OCI-M2 (cell line): ENCODE measurements at regions not wholly inside any gene's neighbourhood (a gene's known extent, or its start where the extent isn't known, plus 50 kb on each side); places are given as distances from the start of the nearest gene placed in this dataset.

ENCODE experiments used
- DNase-seq: peaks from one replicate; lab custom pipeline; 2025; ENCODE audit not compliant: unreplicated experiment; lab: John Stamatoyannopoulos, UW

- no peak for DNase-seq
Observed at GRCh38 chr1:87219141-87219540, 109.5 kb upstream of the LMO4 start.

- DNase-seq, result no peak
Observed at GRCh38 chr1:87219626-87220025, 109.1 kb upstream of the LMO4 start.

GRCh38 chr1:87220993-87221392 lies 107.7 kb upstream of the LMO4 start:
- no peak for DNase-seq

- DNase-seq, result no peak
Observed at GRCh38 chr1:87224201-87224600, 104.5 kb upstream of the LMO4 start.

GRCh38 chr1:87225171-87225570 lies 103.5 kb upstream of the LMO4 start:
- no peak for DNase-seq

GRCh38 chr1:87226341-87226760 lies 102.3 kb upstream of the LMO4 start:
- no peak for DNase-seq

- DNase-seq, result no peak
Observed at GRCh38 chr1:87227651-87228050, 101.0 kb upstream of the LMO4 start.

- no peak for DNase-seq
Observed at GRCh38 chr1:87230501-87230900, 98.2 kb upstream of the LMO4 start.

- no peak for DNase-seq
Observed at GRCh38 chr1:87231703-87232367, 96.8 kb upstream of the LMO4 start.

- no peak for DNase-seq
Observed at GRCh38 chr1:87236585-87236984, 92.1 kb upstream of the LMO4 start.

GRCh38 chr1:87239997-87240605 lies 88.6 kb upstream of the LMO4 start:
- DNase-seq, result no peak

GRCh38 chr1:87240661-87241285 lies 87.9 kb upstream of the LMO4 start:
- DNase-seq, result no peak

GRCh38 chr1:87242445-87243185 lies 86.1 kb upstream of the LMO4 start:
- no peak for DNase-seq

GRCh38 chr1:87243573-87243972 lies 85.1 kb upstream of the LMO4 start:
- no peak for DNase-seq

GRCh38 chr1:87246436-87246835 lies 82.2 kb upstream of the LMO4 start:
- no peak for DNase-seq

GRCh38 chr1:87249803-87250202 lies 78.9 kb upstream of the LMO4 start:
- no peak for DNase-seq

- DNase-seq, result no peak
Observed at GRCh38 chr1:87250336-87250735, 78.3 kb upstream of the LMO4 start.

GRCh38 chr1:87252406-87252805 lies 76.3 kb upstream of the LMO4 start:
- DNase-seq, result no peak

- DNase-seq, result no peak
Observed at GRCh38 chr1:87262688-87263087, 66.0 kb upstream of the LMO4 start.

GRCh38 chr1:87263281-87263680 lies 65.4 kb upstream of the LMO4 start:
- no peak for DNase-seq

GRCh38 chr1:87263785-87264184 lies 64.9 kb upstream of the LMO4 start:
- DNase-seq, result no peak

GRCh38 chr1:87264976-87265375 lies 63.7 kb upstream of the LMO4 start:
- no peak for DNase-seq
